HepG2 (cell line): ENCODE measurements at regions not wholly inside any gene's neighbourhood (a gene's known extent, or its start where the extent isn't known, plus 50 kb on each side); places are given as distances from the start of the nearest gene placed in this dataset.
A peak's percentile ranks its signal among the peaks of the same experiment; 100 is the strongest.

Experiments used
- CREB1 ChIP-seq, 2 experiments: fragments of 450-650 bp in 1 of 2; IDR thresholded peaks; 2 replicates each; pipeline ENCODE4 v1.6.1; 2016 to 2017; ENCODE audit warnings: control low read depth in 1 of 2, mild to moderate bottlenecking in 1 of 2, missing compliant biosample characterization in 1 of 2, missing genetic modification characterization in 1 of 2
- DPF2 ChIP-seq: sonication (generic); formaldehyde crosslinking; IDR thresholded peaks from 2 replicates; pipeline ENCODE4 v1.4.0; 2020; ENCODE audit warnings: mild to moderate bottlenecking, low read depth, missing genetic modification reagents, borderline replicate concordance
- EP300 ChIP-seq, 3 experiments: sonication (generic) in 1 of 3; formaldehyde crosslinking in 1 of 3; IDR thresholded peaks; 2 replicates each; pipeline versions ENCODE4 v1.5.1 to v1.6.1; 2011 to 2020; ENCODE audit warnings: low read depth in 2 of 3, low read length in 2 of 3, borderline replicate concordance in 1 of 3, improper control_type of control experiment in 1 of 3, mild to moderate bottlenecking in 1 of 3, missing genetic modification reagents in 1 of 3, moderate library complexity in 1 of 3
- FOXA1 ChIP-seq, 2 experiments: fragments of 450-650 bp in 1 of 2; sonication (generic) in 1 of 2; formaldehyde crosslinking in 1 of 2; IDR thresholded peaks; 2 replicates each; pipeline versions ENCODE4 v1.4.0 to v1.6.1; 2016 to 2020; ENCODE audit warnings: missing genetic modification reagents in 1 of 2
- FOXA3 ChIP-seq: IDR thresholded peaks from 2 replicates; pipeline ENCODE4 v1.6.1; 2016; ENCODE audit warnings: missing genetic modification reagents, missing compliant biosample characterization
- HDAC1 ChIP-seq: sonication (generic); formaldehyde crosslinking; IDR thresholded peaks from 2 replicates; pipeline ENCODE4 v1.5.1; 2020; ENCODE audit warnings: mild to moderate bottlenecking, missing genetic modification reagents
- HNRNPLL ChIP-seq: fragments of 200-400 bp; formaldehyde crosslinking; IDR thresholded peaks from 2 replicates; pipeline ENCODE4 v1.6.1; 2017; ENCODE audit warnings: mild to moderate bottlenecking, low read depth, low read length; ENCODE audit not compliant: poor library complexity, severe bottlenecking
- IRF2 ChIP-seq: IDR thresholded peaks from 2 replicates; pipeline ENCODE4 v1.6.1; 2018; ENCODE audit warnings: missing genetic modification reagents, missing compliant biosample characterization
- MIER3 ChIP-seq: IDR thresholded peaks from 2 replicates; pipeline ENCODE4 v1.6.1; 2016; ENCODE audit warnings: missing compliant biosample characterization, borderline replicate concordance
- TCF12 ChIP-seq, 2 experiments: fragments of 450-650 bp in 1 of 2; sonication (generic) in 1 of 2; formaldehyde crosslinking in 1 of 2; IDR thresholded peaks; 2 replicates each; pipeline versions ENCODE4 v1.6.1 to v1.8.0; 2017 to 2022; ENCODE audit warnings: antibody characterized with exemption in 1 of 2, mild to moderate bottlenecking in 1 of 2, missing genetic modification reagents in 1 of 2, moderate library complexity in 1 of 2
- TEAD3 ChIP-seq: optimal IDR thresholded peaks from 2 replicates; pipeline ENCODE3; 2016; ENCODE audit warnings: borderline replicate concordance
- TP53 ChIP-seq: sonication (generic); formaldehyde crosslinking; conservative IDR thresholded peaks from 2 replicates; pipeline ENCODE4 v1.4.0; 2020; ENCODE audit warnings: missing genetic modification reagents
- ZKSCAN5 ChIP-seq: sonication (generic); formaldehyde crosslinking; IDR thresholded peaks from 2 replicates; pipeline ENCODE4 v1.5.1; 2020; ENCODE audit warnings: mild to moderate bottlenecking, missing genetic modification reagents
- ZMAT3 ChIP-seq: sonication (generic); formaldehyde crosslinking; conservative IDR thresholded peaks from 2 replicates; pipeline ENCODE4 v1.7.0; 2021; ENCODE audit warnings: missing genetic modification reagents
- ZNF7 ChIP-seq: IDR thresholded peaks from 2 replicates; pipeline ENCODE4 v1.6.1; 2016; ENCODE audit warnings: missing biosample characterization, missing genetic modification reagents
- ZNF720 ChIP-seq: sonication (generic); formaldehyde crosslinking; IDR thresholded peaks from 2 replicates; pipeline ENCODE4 v1.4.0; 2020; ENCODE audit warnings: missing genetic modification reagents
- ZNF776 ChIP-seq: sonication (generic); formaldehyde crosslinking; IDR thresholded peaks from 2 replicates; pipeline ENCODE4 v1.4.0; 2020; ENCODE audit warnings: mild to moderate bottlenecking, missing genetic modification reagents
- ZNF839 ChIP-seq: sonication (generic); formaldehyde crosslinking; IDR thresholded peaks from 2 replicates; pipeline ENCODE4 v1.4.0; 2020; ENCODE audit warnings: missing genetic modification reagents, mild to moderate bottlenecking, borderline replicate concordance
- TF ChIP-seq, protein P1 (sequence below): sonication (generic); formaldehyde crosslinking; IDR thresholded peaks from 2 replicates; pipeline ENCODE4 v1.5.1; 2020; ENCODE audit warnings: mild to moderate bottlenecking, missing genetic modification reagents, moderate library complexity
- TF ChIP-seq, protein P2 (sequence below): IDR thresholded peaks from 2 replicates; pipeline ENCODE4 v1.4.0; 2020; ENCODE audit warnings: mild to moderate bottlenecking, missing genetic modification reagents
- TF ChIP-seq, protein P3 (sequence below): sonication (generic); formaldehyde crosslinking; IDR thresholded peaks from 2 replicates; pipeline ENCODE4 v1.5.0; 2020; ENCODE audit warnings: missing genetic modification reagents, mild to moderate bottlenecking, borderline replicate concordance

DNA sequence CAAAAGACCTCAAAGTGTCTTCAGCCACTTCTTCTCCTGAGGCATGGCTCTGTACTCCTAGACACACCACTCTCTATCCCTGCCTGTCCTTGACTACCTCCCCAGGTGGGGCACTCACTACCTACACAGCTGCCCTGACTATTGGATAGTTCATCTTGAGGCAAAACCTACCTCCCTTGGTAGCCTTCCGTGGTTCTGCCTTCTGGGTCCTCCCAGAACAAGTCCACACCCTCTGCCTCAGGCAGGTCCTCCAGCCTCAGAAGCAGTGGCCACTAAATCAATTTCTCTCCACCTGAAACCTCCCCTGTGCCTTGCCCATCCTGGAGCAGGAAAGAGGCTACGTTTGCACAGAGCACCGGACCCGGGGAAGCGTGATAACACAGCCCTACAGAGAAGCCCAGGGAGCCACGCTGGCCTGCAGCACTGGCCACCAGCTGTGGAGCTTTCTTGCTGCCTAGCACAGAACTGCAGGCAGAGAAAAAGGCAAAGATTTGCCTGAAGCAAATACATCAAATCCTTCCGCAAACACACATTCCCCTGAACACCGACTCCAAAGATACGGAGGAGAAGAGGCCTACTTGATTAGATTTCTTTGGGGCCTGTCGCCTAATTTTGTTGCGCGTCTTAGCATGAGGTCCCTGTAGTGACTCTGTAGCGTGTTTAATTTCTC lies 141.8 kb downstream of the C9orf50 start (continued):
- TF ChIP-seq, protein P1, sequence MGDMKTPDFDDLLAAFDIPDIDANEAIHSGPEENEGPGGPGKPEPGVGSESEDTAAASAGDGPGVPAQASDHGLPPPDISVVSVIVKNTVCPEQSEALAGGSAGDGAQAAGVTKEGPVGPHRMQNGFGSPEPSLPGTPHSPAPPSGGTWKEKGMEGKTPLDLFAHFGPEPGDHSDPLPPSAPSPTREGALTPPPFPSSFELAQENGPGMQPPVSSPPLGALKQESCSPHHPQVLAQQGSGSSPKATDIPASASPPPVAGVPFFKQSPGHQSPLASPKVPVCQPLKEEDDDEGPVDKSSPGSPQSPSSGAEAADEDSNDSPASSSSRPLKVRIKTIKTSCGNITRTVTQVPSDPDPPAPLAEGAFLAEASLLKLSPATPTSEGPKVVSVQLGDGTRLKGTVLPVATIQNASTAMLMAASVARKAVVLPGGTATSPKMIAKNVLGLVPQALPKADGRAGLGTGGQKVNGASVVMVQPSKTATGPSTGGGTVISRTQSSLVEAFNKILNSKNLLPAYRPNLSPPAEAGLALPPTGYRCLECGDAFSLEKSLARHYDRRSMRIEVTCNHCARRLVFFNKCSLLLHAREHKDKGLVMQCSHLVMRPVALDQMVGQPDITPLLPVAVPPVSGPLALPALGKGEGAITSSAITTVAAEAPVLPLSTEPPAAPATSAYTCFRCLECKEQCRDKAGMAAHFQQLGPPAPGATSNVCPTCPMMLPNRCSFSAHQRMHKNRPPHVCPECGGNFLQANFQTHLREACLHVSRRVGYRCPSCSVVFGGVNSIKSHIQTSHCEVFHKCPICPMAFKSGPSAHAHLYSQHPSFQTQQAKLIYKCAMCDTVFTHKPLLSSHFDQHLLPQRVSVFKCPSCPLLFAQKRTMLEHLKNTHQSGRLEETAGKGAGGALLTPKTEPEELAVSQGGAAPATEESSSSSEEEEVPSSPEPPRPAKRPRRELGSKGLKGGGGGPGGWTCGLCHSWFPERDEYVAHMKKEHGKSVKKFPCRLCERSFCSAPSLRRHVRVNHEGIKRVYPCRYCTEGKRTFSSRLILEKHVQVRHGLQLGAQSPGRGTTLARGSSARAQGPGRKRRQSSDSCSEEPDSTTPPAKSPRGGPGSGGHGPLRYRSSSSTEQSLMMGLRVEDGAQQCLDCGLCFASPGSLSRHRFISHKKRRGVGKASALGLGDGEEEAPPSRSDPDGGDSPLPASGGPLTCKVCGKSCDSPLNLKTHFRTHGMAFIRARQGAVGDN (CRISPR knock-in tag) = peak; percentile 57
- TF ChIP-seq ZMAT3 (CRISPR knock-in tag) = no peak
- TF ChIP-seq TCF12 (IDR thresholded peaks at IDR 0.05) = no peak
- TF ChIP-seq TCF12 (CRISPR knock-in tag; IDR thresholded peaks at IDR 0.05) = no peak
- TF ChIP-seq FOXA1 (IDR thresholded peaks at IDR 0.05) = no peak
- no peak for TF ChIP-seq FOXA1 (CRISPR knock-in tag; IDR thresholded peaks at IDR 0.05)
- no peak for TF ChIP-seq HNRNPLL
- no peak for TF ChIP-seq ZNF776
- TF ChIP-seq MIER3 (CRISPR knock-in tag) = no peak
- TF ChIP-seq CREB1 (IDR thresholded peaks at IDR 0.05) = no peak
- no peak for TF ChIP-seq CREB1 (CRISPR knock-in tag; IDR thresholded peaks at IDR 0.05)
- TF ChIP-seq, protein P2, sequence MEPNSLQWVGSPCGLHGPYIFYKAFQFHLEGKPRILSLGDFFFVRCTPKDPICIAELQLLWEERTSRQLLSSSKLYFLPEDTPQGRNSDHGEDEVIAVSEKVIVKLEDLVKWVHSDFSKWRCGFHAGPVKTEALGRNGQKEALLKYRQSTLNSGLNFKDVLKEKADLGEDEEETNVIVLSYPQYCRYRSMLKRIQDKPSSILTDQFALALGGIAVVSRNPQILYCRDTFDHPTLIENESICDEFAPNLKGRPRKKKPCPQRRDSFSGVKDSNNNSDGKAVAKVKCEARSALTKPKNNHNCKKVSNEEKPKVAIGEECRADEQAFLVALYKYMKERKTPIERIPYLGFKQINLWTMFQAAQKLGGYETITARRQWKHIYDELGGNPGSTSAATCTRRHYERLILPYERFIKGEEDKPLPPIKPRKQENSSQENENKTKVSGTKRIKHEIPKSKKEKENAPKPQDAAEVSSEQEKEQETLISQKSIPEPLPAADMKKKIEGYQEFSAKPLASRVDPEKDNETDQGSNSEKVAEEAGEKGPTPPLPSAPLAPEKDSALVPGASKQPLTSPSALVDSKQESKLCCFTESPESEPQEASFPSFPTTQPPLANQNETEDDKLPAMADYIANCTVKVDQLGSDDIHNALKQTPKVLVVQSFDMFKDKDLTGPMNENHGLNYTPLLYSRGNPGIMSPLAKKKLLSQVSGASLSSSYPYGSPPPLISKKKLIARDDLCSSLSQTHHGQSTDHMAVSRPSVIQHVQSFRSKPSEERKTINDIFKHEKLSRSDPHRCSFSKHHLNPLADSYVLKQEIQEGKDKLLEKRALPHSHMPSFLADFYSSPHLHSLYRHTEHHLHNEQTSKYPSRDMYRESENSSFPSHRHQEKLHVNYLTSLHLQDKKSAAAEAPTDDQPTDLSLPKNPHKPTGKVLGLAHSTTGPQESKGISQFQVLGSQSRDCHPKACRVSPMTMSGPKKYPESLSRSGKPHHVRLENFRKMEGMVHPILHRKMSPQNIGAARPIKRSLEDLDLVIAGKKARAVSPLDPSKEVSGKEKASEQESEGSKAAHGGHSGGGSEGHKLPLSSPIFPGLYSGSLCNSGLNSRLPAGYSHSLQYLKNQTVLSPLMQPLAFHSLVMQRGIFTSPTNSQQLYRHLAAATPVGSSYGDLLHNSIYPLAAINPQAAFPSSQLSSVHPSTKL (CRISPR knock-in tag) = peak; percentile 31; the same call in 1 of the 2 replicates
- TF ChIP-seq, protein P3, sequence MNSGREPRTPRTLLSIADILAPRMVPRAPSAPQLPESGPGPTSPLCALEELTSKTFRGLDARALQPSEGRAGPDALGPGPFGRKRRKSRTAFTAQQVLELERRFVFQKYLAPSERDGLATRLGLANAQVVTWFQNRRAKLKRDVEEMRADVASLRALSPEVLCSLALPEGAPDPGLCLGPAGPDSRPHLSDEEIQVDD = no peak
- TF ChIP-seq TEAD3 (CRISPR knock-in tag) = peak; percentile 4
- TF ChIP-seq ZKSCAN5 (CRISPR knock-in tag) = no peak
- TF ChIP-seq FOXA3 (CRISPR knock-in tag) = 0 out of 2 replicates have a peak, but pooled peaks have one; percentile 11
- TF ChIP-seq HDAC1 = 0 out of 2 replicates have a peak, but pooled peaks have one; percentile 40
- TF ChIP-seq ZNF7 (CRISPR knock-in tag) = no peak
- TF ChIP-seq DPF2 = no peak
- TF ChIP-seq TP53 = no peak
- 0 out of 2 replicates have a peak, but pooled peaks have one; percentile 19 for TF ChIP-seq IRF2 (CRISPR knock-in tag)
- no peak for TF ChIP-seq EP300 (IDR thresholded peaks at IDR 0.05; ENCODE audit: low read depth in 2 of 2, low read length in 2 of 2)
- no peak for TF ChIP-seq EP300 (CRISPR knock-in tag; IDR thresholded peaks at IDR 0.05; ENCODE audit: borderline replicate concordance)
- TF ChIP-seq ZNF839 = no peak
- TF ChIP-seq ZNF720 = no peak
